IMR-90 (cell line): ENCODE measurements at regions not wholly inside any gene's neighbourhood (a gene's known extent, or its start where the extent isn't known, plus 50 kb on each side); places are given as distances from the start of the nearest gene placed in this dataset.

ENCODE experiments used
- ATAC-seq: fragments of 200-7000 bp; cut with Tn5 transposase; 2 replicates; pipeline ENCODE4 v1.9.1; 2020; ENCODE audit warnings: low read depth, mild to moderate bottlenecking, moderate library complexity
- BruUV-seq: library from RNA; stranded (reverse); fragments of 400-500 nt; replicated peaks from 2 replicates; lab custom pipeline; 2021; lab: Mats Ljungman, UMichigan
- CTCF ChIA-PET: fragments of 300-600 bp; formaldehyde crosslinking; extraction: SDS; loops from one replicate; lab custom pipeline; 2021; ENCODE audit warnings: antibody characterized with exemption; lab: Yijun Ruan, JAX
- POLR2A ChIA-PET: fragments of 300-600 bp; sonication (Branson Sonifier 250); formaldehyde crosslinking; loops from one replicate; lab custom pipeline; 2022; ENCODE audit warnings: antibody characterized with exemption; ENCODE audit not compliant: unreplicated experiment; lab: Charles Lee
- DNase-seq: peaks from one replicate; pipeline ENCODE4 v3.0.0; 2013
- H2AFZ ChIP-seq: replicated peaks from 2 replicates; pipeline ENCODE3; 2013; ENCODE audit warnings: low read length, mild to moderate bottlenecking; ENCODE audit not compliant: poor library complexity
- H2AK5ac ChIP-seq: 2 replicates; pipeline ENCODE4 v1.6.1; 2013; ENCODE audit warnings: low read depth, low read length, inconsistent platforms
- H2AK9ac ChIP-seq: replicated peaks from 2 replicates; pipeline ENCODE3; 2013; ENCODE audit warnings: mild to moderate bottlenecking, low read depth, low read length, moderate library complexity; ENCODE audit not compliant: poor library complexity
- H2BK120ac ChIP-seq: 2 replicates; pipeline ENCODE4 v1.6.1; 2013; ENCODE audit warnings: low read depth, low read length, inconsistent platforms
- H2BK15ac ChIP-seq: 3 replicates; pipeline ENCODE4 v1.6.1; 2013; ENCODE audit warnings: low read depth, low read length, inconsistent platforms
- H2BK20ac ChIP-seq: 2 replicates; pipeline ENCODE4 v1.6.1; 2013; ENCODE audit warnings: low read depth, mild to moderate bottlenecking, inconsistent platforms, low read length, moderate library complexity
- H2BK5ac ChIP-seq: 2 replicates; pipeline ENCODE4 v1.6.1; 2013; ENCODE audit warnings: mild to moderate bottlenecking, low read depth, low read length, inconsistent platforms; ENCODE audit not compliant: poor library complexity, severe bottlenecking
- H3K14ac ChIP-seq: replicated peaks from 2 replicates; pipeline ENCODE4 v1.6.1; 2013; ENCODE audit warnings: low read depth, low read length, inconsistent platforms
- H3K18ac ChIP-seq: 2 replicates; pipeline ENCODE4 v1.6.1; 2013; ENCODE audit warnings: low read depth, low read length, control low read depth
- H3K23ac ChIP-seq: 2 replicates; pipeline ENCODE4 v1.6.1; 2013; ENCODE audit warnings: low read depth, low read length, inconsistent platforms
- H3K27ac ChIP-seq: 2 replicates; pipeline ENCODE4 v1.5.1; 2013; ENCODE audit warnings: mild to moderate bottlenecking, control low read depth, low read length; ENCODE audit not compliant: insufficient read depth
- H3K27me3 ChIP-seq: 2 replicates; pipeline ENCODE4 v1.6.1; 2013; ENCODE audit warnings: low read length; ENCODE audit not compliant: control insufficient read depth, insufficient read depth
- H3K36me3 ChIP-seq: 2 replicates; pipeline ENCODE4 v1.6.1; 2013; ENCODE audit warnings: low read length, mixed read lengths; ENCODE audit not compliant: control insufficient read depth, insufficient read depth
- H3K4ac ChIP-seq: 2 replicates; pipeline ENCODE4 v1.6.1; 2013; ENCODE audit warnings: low read depth, low read length, inconsistent platforms
- H3K4me1 ChIP-seq: 2 replicates; pipeline ENCODE4 v1.6.1; 2013; ENCODE audit warnings: low read length, mixed read lengths; ENCODE audit not compliant: control insufficient read depth, insufficient read depth
- H3K4me2 ChIP-seq: 2 replicates; pipeline ENCODE4 v1.6.1; 2013; ENCODE audit warnings: low read depth, mild to moderate bottlenecking, control low read depth, low read length, moderate library complexity
- H3K4me3 ChIP-seq: 2 replicates; pipeline ENCODE4 v1.5.1; 2013; ENCODE audit warnings: low read depth, mild to moderate bottlenecking, control low read depth, low read length, moderate library complexity; ENCODE audit not compliant: insufficient read depth
- H3K56ac ChIP-seq: 2 replicates; pipeline ENCODE4 v1.6.1; 2013; ENCODE audit warnings: low read length, inconsistent platforms; ENCODE audit not compliant: insufficient read depth; ENCODE audit errors: extremely low read depth
- H3K79me1 ChIP-seq, 2 experiments: 2 replicates each; pipeline ENCODE4 v1.6.1; 2013; ENCODE audit warnings: low read length in 2 of 2, inconsistent platforms in 1 of 2, low read depth in 1 of 2
- H3K9ac ChIP-seq: 2 replicates; pipeline ENCODE4 v1.6.1; 2013; ENCODE audit warnings: low read depth, low read length, control low read depth
- H3K9me1 ChIP-seq: 2 replicates; pipeline ENCODE4 v1.6.1; 2013; ENCODE audit warnings: low read length, inconsistent platforms; ENCODE audit not compliant: insufficient read depth
- H3K9me3 ChIP-seq: 2 replicates; pipeline ENCODE4 v1.6.1; 2013; ENCODE audit warnings: low read length; ENCODE audit not compliant: control insufficient read depth, insufficient read depth
- H4K20me1 ChIP-seq: 2 replicates; pipeline ENCODE4 v1.6.1; 2013; ENCODE audit warnings: low read length, inconsistent platforms; ENCODE audit not compliant: insufficient read depth
- H4K5ac ChIP-seq: 2 replicates; pipeline ENCODE4 v1.6.1; 2013; ENCODE audit warnings: mild to moderate bottlenecking, low read depth, low read length, control low read depth
- H4K8ac ChIP-seq, 2 experiments: 2 replicates each; pipeline ENCODE4 v1.6.1; 2013; ENCODE audit warnings: low read depth in 2 of 2, low read length in 2 of 2, control low read depth in 1 of 2, inconsistent platforms in 1 of 2
- H4K91ac ChIP-seq: 2 replicates; pipeline ENCODE4 v1.6.1; 2013; ENCODE audit warnings: low read depth, low read length, inconsistent platforms; ENCODE audit not compliant: insufficient read depth
- BHLHE40 ChIP-seq: fragments of 150-350 bp; IDR thresholded peaks from 2 replicates; pipeline ENCODE4 v1.6.1; 2016; ENCODE audit warnings: mild to moderate bottlenecking, low read depth, low read length
- CEBPB ChIP-seq: IDR thresholded peaks from 2 replicates; pipeline ENCODE4 v1.6.1; 2012; ENCODE audit warnings: low read depth, low read length, improper control_type of control experiment
- CHD1 ChIP-seq: IDR thresholded peaks from 2 replicates; pipeline ENCODE4 v1.6.1; 2012; ENCODE audit warnings: low read depth, low read length, improper control_type of control experiment
- FOS ChIP-seq: fragments of 150-350 bp; IDR thresholded peaks from 2 replicates; pipeline ENCODE4 v1.6.1; 2016; ENCODE audit warnings: low read depth, low read length
- MAFK ChIP-seq: IDR thresholded peaks from 2 replicates; pipeline ENCODE4 v1.6.1; 2012; ENCODE audit warnings: low read depth, low read length, improper control_type of control experiment
- MAZ ChIP-seq: IDR thresholded peaks from 2 replicates; pipeline ENCODE4 v1.6.1; 2012; ENCODE audit warnings: low read depth, mild to moderate bottlenecking, low read length, improper control_type of control experiment, moderate library complexity, borderline replicate concordance
- MXI1 ChIP-seq: IDR thresholded peaks from 2 replicates; pipeline ENCODE4 v1.6.1; 2012; ENCODE audit warnings: low read depth, mild to moderate bottlenecking, low read length, moderate library complexity, borderline replicate concordance
- NFE2L2 ChIP-seq: fragments of 150-350 bp; IDR thresholded peaks from 2 replicates; pipeline ENCODE4 v1.6.1; 2016; ENCODE audit warnings: low read depth, mild to moderate bottlenecking, low read length
- POLR2A ChIP-seq: IDR thresholded peaks from 2 replicates; pipeline ENCODE4 v1.6.1; 2012; ENCODE audit warnings: mild to moderate bottlenecking, low read depth, low read length
- RAD21 ChIP-seq: IDR thresholded peaks from 2 replicates; pipeline ENCODE4 v1.6.1; 2012; ENCODE audit warnings: low read length, improper control_type of control experiment
- RCOR1 ChIP-seq: IDR thresholded peaks from 2 replicates; pipeline ENCODE4 v1.6.1; 2012; ENCODE audit warnings: mild to moderate bottlenecking, low read length, improper control_type of control experiment; ENCODE audit not compliant: insufficient replicate concordance
- RFX5 ChIP-seq: IDR thresholded peaks from 2 replicates; pipeline ENCODE4 v1.8.0; 2012; ENCODE audit warnings: low read depth, mild to moderate bottlenecking, low read length, moderate library complexity
- SMC3 ChIP-seq: fragments of 150-350 bp; IDR thresholded peaks from 2 replicates; pipeline ENCODE4 v1.6.1; 2016; ENCODE audit warnings: low read depth, mild to moderate bottlenecking, antibody characterized with exemption, low read length, moderate library complexity
- USF2 ChIP-seq: fragments of 150-350 bp; IDR thresholded peaks from 2 replicates; pipeline ENCODE4 v1.6.1; 2017; ENCODE audit warnings: mild to moderate bottlenecking, antibody characterized with exemption, low read length, low read depth
- WGBS, 2 experiments: methylation state at CpG; one replicate each; pipeline versions ENCODE4 v1.1.5 to v1.1.7; 2013; ENCODE audit warnings: missing lambda C conversion rate in 2 of 2; ENCODE audit not compliant: insufficient read length in 1 of 2; ENCODE audit errors: extremely low coverage in 2 of 2; 5-methylcytosine and 5-hydroxymethylcytosine counted together
- dilution Hi-C: fragments of 300-500 bp; cut with HindIII; formaldehyde crosslinking; loops from one replicate; pipeline ENCODE4 v1.14.3; 2018; ENCODE audit warnings: low sequenced_read_pairs; ENCODE audit not compliant: unreplicated experiment
- in situ Hi-C: fragments of 300-500 bp; cut with MboI; formaldehyde crosslinking; loops from 3 replicates; pipeline ENCODE4 v1.14.3; 2019; ENCODE audit warnings: low sequenced_read_pairs, inconsistent platforms, mixed read lengths
- intact Hi-C: fragments of 100-400 bp; cut with micrococcal nuclease; formaldehyde crosslinking; loops from 2 replicates; pipeline ENCODE4 v1.10.0; 2022
- TF ChIP-seq, protein P1 (sequence below): conservative IDR thresholded peaks from 2 replicates; pipeline ENCODE4 v1.5.1; 2012; ENCODE audit warnings: mild to moderate bottlenecking, low read depth, low read length, improper control_type of control experiment
- TF ChIP-seq, protein P2 (sequence below): fragments of 150-350 bp; IDR thresholded peaks from 2 replicates; pipeline ENCODE4 v1.6.1; 2016; ENCODE audit warnings: low read depth, mild to moderate bottlenecking, low read length, moderate library complexity, borderline replicate concordance

DNA sequence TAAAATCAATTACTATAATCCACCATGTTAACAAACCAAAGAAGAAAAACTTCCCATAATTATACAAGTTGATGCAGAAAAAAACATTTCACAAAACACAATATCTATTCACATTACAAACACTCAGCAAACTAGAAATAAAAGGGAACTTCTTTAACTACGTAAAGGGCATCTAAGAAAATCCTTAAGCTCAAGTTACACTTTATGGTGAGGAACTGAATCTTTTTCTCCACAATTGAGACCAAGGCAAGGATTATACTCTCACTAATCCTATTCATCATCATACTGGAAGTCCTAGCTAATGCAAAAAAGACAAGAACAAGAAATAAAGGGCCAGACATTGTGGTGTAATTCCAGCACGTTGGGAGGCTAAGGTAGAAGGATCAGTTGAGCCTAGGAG lies 159.9 kb downstream of the ZNF365 start:
- ChIA-PET POLR2A (no interaction called here), CTCF (no interaction called here)
- Histone ChIP-seq H2AK9ac (no peak overlapping the region), H2BK20ac (no peak overlapping the region), H3K4me2 (no peak overlapping the region), H2BK15ac (no peak overlapping the region), H3K14ac (no peak overlapping the region), H3K27me3 (no peaks in the 10 kb centered on the region; the same call in 1 of the 2 replicates), H3K36me3 (no peaks in the 10 kb centered on the region), H4K8ac (no peak overlapping the region), H3K4me3 (no peak overlapping the region), H3K18ac (no peak overlapping the region), H3K4ac (no peak overlapping the region), H3K56ac (no peak overlapping the region), H2BK120ac (no peak overlapping the region), H4K5ac (no peak overlapping the region), H4K91ac (no peak overlapping the region), H2AFZ (no peak overlapping the region), H2AK5ac (no peak overlapping the region), H3K4me1 (no peaks in the 10 kb centered on the region), H3K27ac (no peak overlapping the region), H4K20me1 (no peaks in the 10 kb centered on the region), H3K9ac (no peak overlapping the region), H3K9me1 (no peaks in the 10 kb centered on the region), H2BK5ac (no peak overlapping the region), H3K79me1 (no peaks in the 10 kb centered on the region), H3K23ac (no peak overlapping the region), H3K9me3 (no peaks in the 10 kb centered on the region)
- intact Hi-C loops (no loop called here), in situ Hi-C loops (no loop called here), dilution Hi-C loops (no loop called here)
- WGBS, 2 experiments, result no CpG with 5 or more reads among the region's 2 CpGs
- no TSS peak for BruUV-seq
- TF ChIP-seq USF2 (no peak), MXI1 (no peak), RCOR1 (no peak), SMC3 (no peak), CEBPB (no peak), RFX5 (no peak), MAZ (no peak), POLR2A (no peak), RAD21 (no peak), NFE2L2 (no peak), FOS (no peak), MAFK (no peak), CHD1 (no peak), BHLHE40 (no peak)
- TF ChIP-seq, protein P1, sequence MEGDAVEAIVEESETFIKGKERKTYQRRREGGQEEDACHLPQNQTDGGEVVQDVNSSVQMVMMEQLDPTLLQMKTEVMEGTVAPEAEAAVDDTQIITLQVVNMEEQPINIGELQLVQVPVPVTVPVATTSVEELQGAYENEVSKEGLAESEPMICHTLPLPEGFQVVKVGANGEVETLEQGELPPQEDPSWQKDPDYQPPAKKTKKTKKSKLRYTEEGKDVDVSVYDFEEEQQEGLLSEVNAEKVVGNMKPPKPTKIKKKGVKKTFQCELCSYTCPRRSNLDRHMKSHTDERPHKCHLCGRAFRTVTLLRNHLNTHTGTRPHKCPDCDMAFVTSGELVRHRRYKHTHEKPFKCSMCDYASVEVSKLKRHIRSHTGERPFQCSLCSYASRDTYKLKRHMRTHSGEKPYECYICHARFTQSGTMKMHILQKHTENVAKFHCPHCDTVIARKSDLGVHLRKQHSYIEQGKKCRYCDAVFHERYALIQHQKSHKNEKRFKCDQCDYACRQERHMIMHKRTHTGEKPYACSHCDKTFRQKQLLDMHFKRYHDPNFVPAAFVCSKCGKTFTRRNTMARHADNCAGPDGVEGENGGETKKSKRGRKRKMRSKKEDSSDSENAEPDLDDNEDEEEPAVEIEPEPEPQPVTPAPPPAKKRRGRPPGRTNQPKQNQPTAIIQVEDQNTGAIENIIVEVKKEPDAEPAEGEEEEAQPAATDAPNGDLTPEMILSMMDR, result no peak
- TF ChIP-seq, protein P2, sequence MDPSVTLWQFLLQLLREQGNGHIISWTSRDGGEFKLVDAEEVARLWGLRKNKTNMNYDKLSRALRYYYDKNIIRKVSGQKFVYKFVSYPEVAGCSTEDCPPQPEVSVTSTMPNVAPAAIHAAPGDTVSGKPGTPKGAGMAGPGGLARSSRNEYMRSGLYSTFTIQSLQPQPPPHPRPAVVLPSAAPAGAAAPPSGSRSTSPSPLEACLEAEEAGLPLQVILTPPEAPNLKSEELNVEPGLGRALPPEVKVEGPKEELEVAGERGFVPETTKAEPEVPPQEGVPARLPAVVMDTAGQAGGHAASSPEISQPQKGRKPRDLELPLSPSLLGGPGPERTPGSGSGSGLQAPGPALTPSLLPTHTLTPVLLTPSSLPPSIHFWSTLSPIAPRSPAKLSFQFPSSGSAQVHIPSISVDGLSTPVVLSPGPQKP, result no peak
- no peak for ATAC-seq
- no peak for DNase-seq
